HG03432 (cell line): ENCODE measurements at regions not wholly inside any gene's neighbourhood (a gene's known extent, or its start where the extent isn't known, plus 50 kb on each side); places are given as distances from the start of the nearest gene placed in this dataset.

ENCODE experiments used
- ATAC-seq: cut with Tn5 transposase; IDR thresholded peaks from one replicate; pipeline ENCODE4 v1.9.1; 2021; ENCODE audit warnings: mild to moderate bottlenecking, moderate library complexity; ENCODE audit not compliant: unreplicated experiment

DNA sequence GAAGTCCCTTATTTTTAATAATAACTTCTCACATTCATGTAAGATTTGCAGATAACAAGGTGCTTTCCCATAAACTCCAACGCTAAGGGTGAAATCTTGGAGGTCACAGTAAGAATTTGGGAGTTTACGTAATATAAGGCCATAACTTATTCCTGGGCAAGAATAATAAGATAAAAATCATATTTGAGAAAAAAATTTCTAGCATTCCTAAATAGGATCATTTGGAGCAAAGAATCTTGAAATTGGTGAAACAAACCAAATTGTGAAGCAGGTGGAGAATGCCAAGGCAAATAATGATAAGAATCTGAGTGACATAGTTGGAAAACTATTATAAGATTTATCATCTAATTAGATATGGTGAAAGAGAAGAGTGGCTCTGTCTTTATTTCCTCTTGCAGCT lies 50.4 kb upstream of the FGF16 start:
- no peak for ATAC-seq
